ENCODE measurements at regions not wholly inside any gene's neighbourhood (a gene's known extent, or its start where the extent isn't known, plus 50 kb on each side); places are given as distances from the start of the nearest gene placed in this dataset.

GRCh38 chr7:128166603-128167041 is 74.5 kb upstream of the LEP start:
- H4K20me1 ChIP-seq (ENCODE audit: insufficient read depth, low read length) = no peaks in the 10 kb centered on the region
- peaks cover 8 to 67% of the 10 kb centered on the region in 2 experiments for H3K27me3 ChIP-seq (ENCODE audit: control insufficient read depth in 1 of 2, insufficient read depth in 2 of 2, low read length in 2 of 2)
- H2AFZ ChIP-seq (ENCODE audit: low read length) = no peak overlapping the region
- no peak; the same call in 2 of the 3 replicates for ATAC-seq
- H3K4me1 ChIP-seq (ENCODE audit: insufficient read depth, low read length) = no peaks in the 10 kb centered on the region
- DNase-seq (ENCODE audit: low spot score) = no peak
- in situ Hi-C loops (cut with HindIII; ENCODE audit: extremely low pct_ligation_motif_present, low pct_unique_long_range_greater_than_20kb) = no loop called here
- WGBS (ENCODE audit: low lambda C conversion rate) = 54% methylated on average over 27 of the region's 44 CpGs
- H3K9me3 ChIP-seq (ENCODE audit: low read length) = no peaks in the 10 kb centered on the region
- no peak for TF ChIP-seq ZNF281 (CRISPR knock-in tag; IDR thresholded peaks at IDR 0.05; ENCODE audit: borderline replicate concordance)
- peak; percentile 74; the same call in 1 of the 2 replicates for TF ChIP-seq EZH2 (conservative IDR thresholded peaks at IDR 0.05; ENCODE audit: low read depth, low read length)
- ChIA-PET POLR2A (no interaction called here), CTCF (ENCODE audit: low intra/inter-chr PET ratio, low total read pairs) (no interaction called here)
- H3K4me3 ChIP-seq (replicated peaks in 1 of 3; ENCODE audit: insufficient read depth in 1 of 3, low read depth in 2 of 3, low read length in 3 of 3) = no peak overlapping the region; a peak in 1 of 6 replicates
- H3K36me3 ChIP-seq (replicated peaks in 1 of 2; ENCODE audit: control insufficient read depth in 1 of 2, insufficient read depth in 2 of 2, low read length in 2 of 2) = no peaks in the 10 kb centered on the region
- H3K4me2 ChIP-seq (ENCODE audit: low read depth, low read length) = peak overlapping the region; percentile 39; the same call in 1 of the 2 replicates
- intact Hi-C loops (cut with micrococcal nuclease; ENCODE audit: unreplicated experiment) = no loop called here
- H3K27ac ChIP-seq (ENCODE audit: extremely low read length, insufficient read depth, low read length) = no peak overlapping the region
- H3K79me2 ChIP-seq (ENCODE audit: insufficient read depth, low read length) = no peaks in the 10 kb centered on the region
- H3K9ac ChIP-seq (ENCODE audit: insufficient read depth, low read depth, low read length) = no peak overlapping the region
- no TSS peak for BruUV-seq (replicated peaks)
- FAIRE-seq = no peak

GRCh38 chr7:128167042-128167701 is 73.9 kb upstream of the LEP start:
- 8% methylated on average over 16 of the region's 59 CpGs for WGBS (ENCODE audit: low lambda C conversion rate)
- Histone ChIP-seq H4K20me1 (ENCODE audit: insufficient read depth, low read length) (no peaks in the 10 kb centered on the region), H2AFZ (ENCODE audit: low read length) (no peak overlapping the region), H3K9me3 (ENCODE audit: low read length) (no peaks in the 10 kb centered on the region), H3K4me1 (ENCODE audit: insufficient read depth, low read length) (no peaks in the 10 kb centered on the region), H3K4me3 (replicated peaks in 1 of 3; ENCODE audit: insufficient read depth in 1 of 3, low read depth in 2 of 3, low read length in 3 of 3) (no peak overlapping the region; a peak in 1 of 6 replicates), H3K36me3 (replicated peaks in 1 of 2; ENCODE audit: control insufficient read depth in 1 of 2, insufficient read depth in 2 of 2, low read length in 2 of 2) (no peaks in the 10 kb centered on the region), H3K27me3 (ENCODE audit: control insufficient read depth in 1 of 2, insufficient read depth in 2 of 2, low read length in 2 of 2) (peaks cover 8 to 71% of the 10 kb centered on the region in 2 experiments), H3K27ac (ENCODE audit: extremely low read length, insufficient read depth, low read length) (no peak overlapping the region), H3K4me2 (ENCODE audit: low read depth, low read length) (peak overlapping the region; percentile 39; the same call in 1 of the 2 replicates), H3K9ac (ENCODE audit: insufficient read depth, low read depth, low read length) (no peak overlapping the region), H3K79me2 (ENCODE audit: insufficient read depth, low read length) (no peaks in the 10 kb centered on the region)
- intact Hi-C loops (cut with micrococcal nuclease; ENCODE audit: unreplicated experiment) = no loop called here
- FAIRE-seq = no peak
- ATAC-seq = peak; percentile 14
- BruUV-seq (replicated peaks) = no TSS peak
- DNase-seq (ENCODE audit: low spot score) = no peak
- TF ChIP-seq CENPBD1 (CRISPR knock-in tag; IDR thresholded peaks at IDR 0.05; ENCODE audit: borderline replicate concordance, low read depth) (no peak), EZH2 (conservative IDR thresholded peaks at IDR 0.05; ENCODE audit: low read depth, low read length) (peak; percentile 75)
- in situ Hi-C loops (cut with HindIII; ENCODE audit: extremely low pct_ligation_motif_present, low pct_unique_long_range_greater_than_20kb) = no loop called here
- CTCF ChIA-PET (ENCODE audit: low intra/inter-chr PET ratio, low total read pairs) = no interaction called here
- POLR2A ChIA-PET = no interaction called here
